ENCODE measurements at regions not wholly inside any gene's neighbourhood (a gene's known extent, or its start where the extent isn't known, plus 50 kb on each side); places are given as distances from the start of the nearest gene placed in this dataset.
"Not testable (repeated sequence)": the region's sequence is repeated elsewhere in the genome, so short reads cannot be mapped to it uniquely, and the experiment has no call there.

DNA sequence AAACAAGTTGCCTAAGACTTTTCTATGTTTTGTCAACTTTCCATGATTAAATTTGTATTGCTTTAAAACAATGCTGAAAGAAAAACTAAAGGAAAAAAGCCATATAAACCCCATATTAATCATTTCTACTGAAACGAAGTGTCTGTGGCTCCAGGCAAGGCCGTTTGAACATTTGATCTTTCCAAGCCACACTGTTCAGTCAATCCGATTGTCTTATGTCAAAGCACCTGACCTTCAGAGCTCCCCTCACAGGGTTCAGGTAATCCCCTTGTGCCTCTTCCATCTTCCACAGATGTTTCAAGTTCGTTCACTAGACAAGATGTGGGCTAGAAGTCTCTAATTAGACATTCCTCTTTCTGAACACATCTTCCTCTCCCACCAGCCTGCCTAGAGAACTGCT is 177.1 kb upstream of the NUDT10 start:
- TF ChIP-seq POLR2A (IDR thresholded peaks at IDR 0.05) (no peak), EP300 (IDR thresholded peaks at IDR 0.05) (no peak)
- TF ChIP-seq, protein P1, sequence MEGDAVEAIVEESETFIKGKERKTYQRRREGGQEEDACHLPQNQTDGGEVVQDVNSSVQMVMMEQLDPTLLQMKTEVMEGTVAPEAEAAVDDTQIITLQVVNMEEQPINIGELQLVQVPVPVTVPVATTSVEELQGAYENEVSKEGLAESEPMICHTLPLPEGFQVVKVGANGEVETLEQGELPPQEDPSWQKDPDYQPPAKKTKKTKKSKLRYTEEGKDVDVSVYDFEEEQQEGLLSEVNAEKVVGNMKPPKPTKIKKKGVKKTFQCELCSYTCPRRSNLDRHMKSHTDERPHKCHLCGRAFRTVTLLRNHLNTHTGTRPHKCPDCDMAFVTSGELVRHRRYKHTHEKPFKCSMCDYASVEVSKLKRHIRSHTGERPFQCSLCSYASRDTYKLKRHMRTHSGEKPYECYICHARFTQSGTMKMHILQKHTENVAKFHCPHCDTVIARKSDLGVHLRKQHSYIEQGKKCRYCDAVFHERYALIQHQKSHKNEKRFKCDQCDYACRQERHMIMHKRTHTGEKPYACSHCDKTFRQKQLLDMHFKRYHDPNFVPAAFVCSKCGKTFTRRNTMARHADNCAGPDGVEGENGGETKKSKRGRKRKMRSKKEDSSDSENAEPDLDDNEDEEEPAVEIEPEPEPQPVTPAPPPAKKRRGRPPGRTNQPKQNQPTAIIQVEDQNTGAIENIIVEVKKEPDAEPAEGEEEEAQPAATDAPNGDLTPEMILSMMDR (IDR thresholded peaks at IDR 0.05): no peak
- intact Hi-C loops (cut with DNase I): loop anchor here in 1 of 4 donors (10.0 kb wide), 1 partner anchor 299 kb away; no protein-coding TSS in a partner anchor
- H3K9me3 ChIP-seq: no peaks in the 10 kb centered on the region
- no peak overlapping the region for H3K4me3 ChIP-seq
- H3K27ac ChIP-seq: no peak overlapping the region
- DNase-seq: no peak
- 33 to 50% (median 38%) methylated on average over 4 of the region's 4 CpGs for WGBS, 3 donors
- H3K4me1 ChIP-seq (ENCODE audit: insufficient read depth): no peaks in the 10 kb centered on the region
- H3K36me3 ChIP-seq: no peaks in the 10 kb centered on the region
- H3K27me3 ChIP-seq: no peaks in the 10 kb centered on the region

DNA sequence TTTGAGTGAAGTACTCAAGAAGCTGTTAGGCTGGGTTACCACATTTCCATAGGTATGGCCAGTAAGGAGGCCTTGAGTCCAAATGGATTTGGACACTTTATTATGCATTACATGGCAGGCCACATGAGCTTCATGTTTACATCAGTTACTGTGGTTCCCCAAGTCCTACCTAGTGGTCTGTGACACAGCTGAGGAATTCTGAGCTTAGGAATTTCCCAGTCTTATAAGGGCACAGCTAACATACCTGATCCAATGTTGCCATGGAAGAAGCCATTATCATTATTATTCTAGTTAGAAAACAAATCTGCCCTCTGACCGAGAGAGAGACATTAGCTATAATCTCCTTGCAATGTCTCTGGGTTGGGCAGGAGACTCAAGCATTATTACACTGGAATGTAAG is 174.4 kb upstream of the NUDT10 start:
- TF ChIP-seq POLR2A (IDR thresholded peaks at IDR 0.05) (no peak), EP300 (IDR thresholded peaks at IDR 0.05) (no peak)
- TF ChIP-seq, protein P1 (IDR thresholded peaks at IDR 0.05): no peak
- no peaks in the 10 kb centered on the region for H3K27me3 ChIP-seq
- H3K4me1 ChIP-seq (ENCODE audit: insufficient read depth): no peaks in the 10 kb centered on the region
- 31 to 44% (median 41%) methylated on average over 1 of the region's 1 CpG for WGBS, 3 donors
- no peak overlapping the region for H3K27ac ChIP-seq
- no peak for DNase-seq
- H3K9me3 ChIP-seq: no peaks in the 10 kb centered on the region
- intact Hi-C loops (cut with DNase I): loop anchor here in 1 of 4 donors (10.0 kb wide), 1 partner anchor 297 kb away; no protein-coding TSS in a partner anchor
- H3K36me3 ChIP-seq: no peaks in the 10 kb centered on the region
- no peak overlapping the region for H3K4me3 ChIP-seq

DNA sequence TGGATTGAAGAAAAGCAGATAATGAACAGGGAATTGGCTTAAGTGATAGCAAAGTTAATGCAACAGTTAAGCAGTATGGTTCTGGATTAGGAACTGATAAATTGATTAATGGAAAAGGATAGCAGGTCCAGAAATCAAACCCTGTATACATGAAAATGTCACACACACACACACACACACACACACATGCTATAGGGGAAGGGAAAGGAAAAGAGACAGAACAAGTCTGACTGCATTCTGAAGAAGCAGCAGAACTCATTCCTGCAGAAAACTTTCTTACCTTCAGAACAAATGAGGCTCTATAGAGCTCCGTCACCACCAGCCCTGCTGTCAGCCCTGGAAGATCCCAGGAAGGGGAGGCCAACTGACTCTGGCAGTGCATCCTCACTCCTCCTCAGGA is 173.2 kb upstream of the NUDT10 start:
- intact Hi-C loops (cut with DNase I): loop anchor here in 1 of 4 donors (10.0 kb wide), 1 partner anchor 295 kb away; no protein-coding TSS in a partner anchor
- WGBS, 3 donors: 61 to 100% (median 82%) methylated on average over 1 of the region's 1 CpG
- H3K4me1 ChIP-seq (ENCODE audit: insufficient read depth); DNase-seq; H3K9me3 ChIP-seq; H3K36me3 ChIP-seq; H3K27me3 ChIP-seq; H3K27ac ChIP-seq; H3K4me3 ChIP-seq: not testable (repeated sequence)

DNA sequence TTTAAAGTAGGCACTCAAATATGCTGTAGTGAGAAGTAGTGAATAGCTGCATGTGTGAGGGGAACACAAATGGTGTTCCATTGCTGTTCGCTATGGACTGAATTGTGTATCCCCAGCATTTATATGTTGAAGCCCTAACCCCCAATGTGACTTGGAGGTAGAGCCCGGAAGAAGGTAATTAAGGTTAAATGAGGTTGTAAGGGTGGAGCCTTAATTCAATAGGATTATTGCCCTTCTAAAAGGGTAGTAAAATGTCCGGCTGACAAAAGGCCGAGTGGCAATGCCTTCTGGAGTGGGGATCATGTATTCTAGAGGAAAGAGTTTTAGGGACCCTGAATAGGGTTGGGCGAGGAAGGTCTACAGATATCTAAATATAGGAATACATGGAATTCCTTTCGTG is 168.9 kb upstream of the NUDT10 start:
- DNase-seq: no peak
- WGBS, 3 donors: 74 to 79% (median 76%) methylated on average over 6 of the region's 6 CpGs
- no peaks in the 10 kb centered on the region for H3K27me3 ChIP-seq
- H3K27ac ChIP-seq: no peak overlapping the region
- intact Hi-C loops (cut with DNase I): no loop called here
- H3K4me1 ChIP-seq (ENCODE audit: insufficient read depth): no peaks in the 10 kb centered on the region
- TF ChIP-seq, protein P1 (IDR thresholded peaks at IDR 0.05): no peak
- TF ChIP-seq EP300 (IDR thresholded peaks at IDR 0.05): no peak
- no peaks in the 10 kb centered on the region for H3K9me3 ChIP-seq
- no peak overlapping the region for H3K4me3 ChIP-seq
- no peaks in the 10 kb centered on the region for H3K36me3 ChIP-seq

DNA sequence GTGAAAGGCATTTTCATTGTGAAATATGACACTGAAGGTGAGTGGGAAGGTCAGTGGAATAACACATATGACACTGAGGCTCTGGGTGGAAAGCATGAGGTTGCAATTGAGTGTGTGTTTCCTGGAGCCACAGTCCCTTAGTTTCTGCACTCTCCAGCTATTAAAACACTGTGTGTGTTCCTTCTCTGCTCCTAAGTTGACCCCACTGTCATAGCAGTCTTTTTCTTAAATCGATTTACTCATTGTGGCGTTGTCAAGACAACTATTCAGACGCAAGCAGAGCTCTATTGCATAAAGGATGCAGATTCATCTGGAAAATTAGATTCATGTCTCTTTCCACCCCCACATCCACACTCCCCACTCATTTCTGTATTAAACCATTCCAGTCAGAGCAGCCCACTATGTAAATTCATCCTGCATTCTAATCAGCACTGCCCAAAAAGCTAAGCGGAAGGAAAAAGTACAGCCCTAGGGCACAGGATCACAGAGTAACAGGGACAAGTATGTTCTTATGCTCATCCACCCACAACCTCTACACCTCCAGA is 154.2 kb upstream of the NUDT10 start:
- WGBS, 3 donors: 65 to 80% (median 75%) methylated on average over 4 of the region's 4 CpGs

DNA sequence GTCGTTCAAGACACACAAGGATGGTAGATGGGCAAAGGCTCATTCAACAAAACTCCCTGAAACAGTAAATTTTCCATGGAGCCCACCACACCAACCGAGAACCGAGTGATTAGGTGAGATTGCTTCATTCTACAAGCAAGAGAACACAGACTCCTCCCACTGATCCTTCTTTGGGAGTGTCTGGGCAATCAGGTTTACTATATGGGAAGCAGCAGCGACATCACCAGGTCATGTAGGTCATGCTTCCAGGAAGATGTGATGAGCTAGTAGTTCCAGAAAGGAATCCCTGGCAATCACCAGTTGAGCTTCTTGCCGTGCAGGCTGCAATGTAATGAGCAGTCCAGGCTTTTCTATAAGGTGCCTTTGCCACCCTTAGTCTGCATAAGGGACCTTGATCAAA is 152.8 kb upstream of the NUDT10 start:
- 55 to 82% (median 60%) methylated on average over 5 of the region's 5 CpGs for WGBS, 3 donors

More for the DNA sequence above, 154.2 kb upstream of the NUDT10 start:
- H3K27me3 ChIP-seq; H3K4me1 ChIP-seq (ENCODE audit: insufficient read depth); H3K27ac ChIP-seq; H3K9me3 ChIP-seq; DNase-seq; H3K36me3 ChIP-seq; intact Hi-C loops (cut with DNase I); H3K4me3 ChIP-seq: not testable (repeated sequence)

More for the DNA sequence above, 152.8 kb upstream of the NUDT10 start:
- H3K36me3 ChIP-seq; intact Hi-C loops (cut with DNase I); H3K27ac ChIP-seq; DNase-seq; H3K4me3 ChIP-seq; H3K27me3 ChIP-seq; H3K4me1 ChIP-seq (ENCODE audit: insufficient read depth); H3K9me3 ChIP-seq: not testable (repeated sequence)
